ENCODE measurements at regions not wholly inside any gene's neighbourhood (a gene's known extent, or its start where the extent isn't known, plus 50 kb on each side); places are given as distances from the start of the nearest gene placed in this dataset.

DNA sequence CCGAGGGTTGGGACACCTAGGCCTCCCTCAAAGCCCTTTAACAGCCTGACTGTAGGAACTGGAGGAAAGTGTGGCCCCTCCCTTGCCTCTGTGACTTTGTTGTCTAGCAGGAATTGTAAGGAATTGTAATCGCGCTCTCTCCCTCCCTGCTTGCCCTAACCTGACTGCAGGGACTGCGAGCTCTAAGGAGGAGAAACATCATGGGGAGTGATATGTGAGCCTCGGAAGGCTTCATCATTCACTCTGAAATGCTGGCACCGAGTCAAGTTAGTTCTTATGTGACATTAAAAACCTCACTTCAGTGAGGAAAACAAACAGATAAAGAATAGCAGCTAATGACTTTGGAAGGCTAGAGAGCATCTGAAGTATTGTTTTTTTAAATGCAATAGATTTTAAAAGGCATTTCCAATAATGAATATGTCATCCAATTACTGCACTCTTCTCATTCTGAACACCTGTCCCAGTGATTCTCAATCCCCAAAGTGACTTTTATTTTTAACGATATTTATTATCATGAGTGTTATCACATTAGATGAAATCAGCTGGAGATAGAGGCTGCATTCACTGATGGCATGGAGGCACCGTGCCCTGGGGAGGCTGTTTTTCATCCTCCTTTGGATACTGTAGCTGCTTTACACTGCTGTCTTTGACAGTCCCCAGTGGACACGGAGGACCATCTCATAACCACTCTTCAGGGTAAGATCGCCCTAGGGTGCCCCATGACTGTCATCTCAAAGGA is 58.5 kb upstream of the NTM start:
- H3K27ac Mint-ChIP-seq: peak overlapping the region; percentile 43
- H3K4me1 Mint-ChIP-seq (ENCODE audit: unreplicated experiment): peaks cover 25% of the 10 kb centered on the region
- no peaks in the 10 kb centered on the region for H3K36me3 Mint-ChIP-seq
- H3K9me3 Mint-ChIP-seq: no peaks in the 10 kb centered on the region
- TF ChIP-seq, protein P1, sequence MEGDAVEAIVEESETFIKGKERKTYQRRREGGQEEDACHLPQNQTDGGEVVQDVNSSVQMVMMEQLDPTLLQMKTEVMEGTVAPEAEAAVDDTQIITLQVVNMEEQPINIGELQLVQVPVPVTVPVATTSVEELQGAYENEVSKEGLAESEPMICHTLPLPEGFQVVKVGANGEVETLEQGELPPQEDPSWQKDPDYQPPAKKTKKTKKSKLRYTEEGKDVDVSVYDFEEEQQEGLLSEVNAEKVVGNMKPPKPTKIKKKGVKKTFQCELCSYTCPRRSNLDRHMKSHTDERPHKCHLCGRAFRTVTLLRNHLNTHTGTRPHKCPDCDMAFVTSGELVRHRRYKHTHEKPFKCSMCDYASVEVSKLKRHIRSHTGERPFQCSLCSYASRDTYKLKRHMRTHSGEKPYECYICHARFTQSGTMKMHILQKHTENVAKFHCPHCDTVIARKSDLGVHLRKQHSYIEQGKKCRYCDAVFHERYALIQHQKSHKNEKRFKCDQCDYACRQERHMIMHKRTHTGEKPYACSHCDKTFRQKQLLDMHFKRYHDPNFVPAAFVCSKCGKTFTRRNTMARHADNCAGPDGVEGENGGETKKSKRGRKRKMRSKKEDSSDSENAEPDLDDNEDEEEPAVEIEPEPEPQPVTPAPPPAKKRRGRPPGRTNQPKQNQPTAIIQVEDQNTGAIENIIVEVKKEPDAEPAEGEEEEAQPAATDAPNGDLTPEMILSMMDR (conservative IDR thresholded peaks at IDR 0.05): no peak
- H3K4me3 Mint-ChIP-seq: no peak overlapping the region
- H3K27me3 Mint-ChIP-seq: peaks cover 3% of the 10 kb centered on the region
- no peak for DNase-seq (ENCODE audit: extremely low spot score, unreplicated experiment)
